GM18907 (cell line): ENCODE measurements at regions not wholly inside any gene's neighbourhood (a gene's known extent, or its start where the extent isn't known, plus 50 kb on each side); places are given as distances from the start of the nearest gene placed in this dataset.

Experiments used
- ATAC-seq: cut with Tn5 transposase; IDR thresholded peaks from one replicate; pipeline ENCODE4 v1.9.1; 2021; ENCODE audit warnings: mild to moderate bottlenecking, moderate library complexity; ENCODE audit not compliant: unreplicated experiment

DNA sequence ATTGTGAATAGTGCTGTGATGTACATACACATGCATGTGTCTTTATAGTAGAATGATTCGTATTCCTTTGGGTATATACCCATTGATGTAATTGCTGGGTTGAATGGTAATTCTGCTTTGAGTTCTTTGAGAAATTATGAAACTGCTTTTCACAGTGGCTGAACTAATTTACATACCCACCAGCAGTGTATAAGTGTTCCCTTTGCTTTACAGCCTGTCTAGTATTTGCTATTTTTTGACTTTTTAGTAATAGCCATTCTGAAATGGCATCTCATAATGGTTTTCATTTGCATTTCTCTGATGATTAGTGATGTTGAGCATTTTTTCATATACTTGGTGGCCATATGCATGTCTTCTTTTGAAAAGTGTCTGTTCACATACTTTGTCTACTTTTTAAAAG is 54.5 kb upstream of the FAM78B start:
- ATAC-seq = peak; percentile 50

DNA sequence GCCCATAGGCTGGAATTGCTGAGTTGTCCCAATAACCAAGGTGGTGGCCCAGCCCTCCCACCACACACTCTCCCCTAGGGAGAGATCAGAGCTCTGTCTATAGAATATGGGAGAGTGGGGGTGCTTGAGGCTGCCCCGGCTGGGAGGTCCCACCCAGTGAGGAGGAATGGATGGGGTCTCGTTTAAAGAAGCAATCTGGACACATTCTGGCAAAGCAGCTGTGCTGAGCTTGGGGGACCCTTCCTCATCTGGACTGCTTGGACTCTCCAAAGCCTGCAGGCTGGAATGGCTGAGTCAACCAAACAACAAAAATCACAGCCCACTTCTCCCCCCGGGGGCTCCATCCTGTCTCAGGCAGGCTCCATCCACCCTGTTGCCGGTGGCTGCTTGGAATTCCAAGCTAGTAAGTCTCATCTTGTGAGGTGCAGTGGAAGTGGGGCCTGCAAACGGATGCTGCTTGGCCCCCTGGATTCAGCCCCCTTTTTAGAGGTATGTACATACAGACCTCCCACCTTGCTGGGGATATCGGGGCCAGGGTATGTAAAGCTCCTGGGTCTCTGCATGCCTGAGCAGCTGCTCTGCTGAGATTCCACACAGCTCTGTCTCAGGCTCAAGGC is 67.1 kb upstream of the FAM78B start:
- no peak for ATAC-seq

DNA sequence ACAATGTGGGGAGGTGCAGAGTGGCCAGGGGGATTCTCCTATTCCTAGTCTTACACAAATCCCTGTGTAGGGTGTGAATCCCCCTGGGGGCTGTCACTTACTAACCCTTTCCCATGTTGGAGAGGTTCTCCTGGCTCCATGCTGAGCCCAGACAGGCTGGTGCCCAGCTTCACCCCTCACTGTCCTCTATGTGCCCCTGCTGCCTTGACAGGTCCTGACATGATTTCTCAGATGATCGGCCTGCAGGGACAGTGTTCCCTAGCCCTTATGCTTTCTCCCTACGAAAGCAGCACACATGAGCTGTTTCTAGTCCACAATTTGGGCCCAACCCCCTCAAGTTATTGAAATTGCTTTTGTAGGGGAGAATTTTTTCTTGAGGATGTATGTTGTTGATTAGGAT is 68.9 kb upstream of the FAM78B start:
- ATAC-seq = no peak

DNA sequence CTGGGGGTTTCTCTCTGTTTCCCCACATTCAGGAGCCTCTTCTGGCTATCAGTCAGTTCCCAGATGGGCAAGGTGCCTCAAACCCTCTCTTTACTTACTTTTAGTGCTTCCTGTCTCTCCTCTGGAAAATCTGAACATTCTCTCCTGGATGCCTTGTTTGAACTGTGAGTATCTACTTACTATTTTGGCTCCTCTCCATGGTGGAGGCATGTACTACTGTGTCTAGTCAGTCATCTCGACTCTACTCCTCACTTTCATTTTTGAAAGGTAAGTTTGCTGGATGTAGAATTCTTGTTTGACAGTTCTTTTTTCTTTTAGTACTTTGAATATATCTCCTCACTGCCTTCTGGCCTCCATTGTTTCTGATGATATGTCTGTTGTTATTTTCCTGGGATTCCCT is 70.9 kb upstream of the FAM78B start:
- no peak for ATAC-seq

DNA sequence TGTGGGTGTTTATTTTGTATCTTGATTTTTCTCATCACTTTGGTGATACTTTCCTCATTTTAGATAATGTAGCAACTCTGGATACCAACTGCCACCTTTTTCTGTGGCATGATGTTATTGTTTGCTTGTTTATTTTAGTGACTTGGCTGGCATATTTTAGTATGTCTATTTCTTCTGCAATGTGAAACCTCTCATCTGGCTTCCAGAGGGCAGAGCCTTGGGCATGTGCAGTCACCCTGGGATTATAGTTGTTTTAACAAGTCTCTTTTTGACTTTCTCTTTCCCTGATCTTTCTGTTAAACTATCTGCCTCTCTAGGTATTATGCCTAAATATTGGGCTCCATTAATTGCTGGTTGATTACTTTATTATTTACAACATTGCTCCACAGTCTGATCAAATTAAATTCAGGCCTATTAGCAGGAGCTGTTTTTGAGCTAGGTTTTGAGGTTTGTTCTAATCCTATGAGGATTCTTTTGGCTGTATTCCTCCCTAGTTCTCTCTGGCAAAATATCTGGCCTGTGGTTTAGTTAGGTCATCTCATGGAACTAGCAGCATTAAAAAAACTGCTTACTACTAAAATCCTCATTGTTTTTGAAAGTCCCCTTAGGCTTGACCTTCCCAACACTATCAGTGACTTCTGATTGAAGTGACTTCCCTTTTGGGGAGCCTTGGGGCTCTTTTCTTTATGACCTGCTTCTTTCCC is 86.4 kb upstream of the FAM78B start:
- no peak for ATAC-seq

DNA sequence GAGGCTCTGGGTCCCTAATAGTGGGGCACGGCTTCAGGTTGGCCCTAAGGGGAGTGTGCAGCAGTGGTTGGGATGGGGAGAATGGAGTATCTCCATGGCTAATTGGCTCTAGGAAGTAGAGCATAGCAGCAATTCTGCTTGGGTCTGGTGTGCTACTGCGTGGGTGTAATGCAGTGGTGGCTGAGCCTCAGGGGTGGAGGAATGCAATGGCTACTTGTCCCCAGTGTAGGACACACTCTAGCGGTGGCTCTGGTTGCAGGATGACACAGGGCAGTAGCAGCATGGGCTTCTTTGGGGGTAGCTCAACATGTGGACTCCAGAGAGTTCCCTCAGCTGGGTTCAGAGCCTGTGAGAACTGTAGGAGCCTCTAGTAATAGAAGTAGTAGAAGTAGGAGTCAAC is 91.2 kb upstream of the FAM78B start:
- no peak for ATAC-seq

DNA sequence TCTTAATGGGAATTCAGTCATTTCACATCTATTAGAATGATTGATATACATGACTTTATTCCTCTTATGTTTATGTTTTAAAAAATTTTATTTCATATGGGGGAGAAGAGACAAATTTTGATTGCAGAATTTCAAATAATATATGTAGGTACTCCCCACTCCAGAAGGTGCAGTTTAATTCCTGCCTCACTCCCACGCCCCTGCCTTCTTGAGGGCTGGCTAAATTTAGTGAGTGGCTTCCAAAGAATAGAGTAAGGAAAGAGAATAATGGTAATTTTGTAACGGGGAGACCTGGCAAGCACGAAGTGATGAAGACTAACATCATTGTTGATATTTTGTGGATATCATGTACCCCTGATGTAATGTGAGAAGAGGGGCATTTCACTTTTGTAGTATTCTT is 94.7 kb upstream of the FAM78B start:
- no peak for ATAC-seq

DNA sequence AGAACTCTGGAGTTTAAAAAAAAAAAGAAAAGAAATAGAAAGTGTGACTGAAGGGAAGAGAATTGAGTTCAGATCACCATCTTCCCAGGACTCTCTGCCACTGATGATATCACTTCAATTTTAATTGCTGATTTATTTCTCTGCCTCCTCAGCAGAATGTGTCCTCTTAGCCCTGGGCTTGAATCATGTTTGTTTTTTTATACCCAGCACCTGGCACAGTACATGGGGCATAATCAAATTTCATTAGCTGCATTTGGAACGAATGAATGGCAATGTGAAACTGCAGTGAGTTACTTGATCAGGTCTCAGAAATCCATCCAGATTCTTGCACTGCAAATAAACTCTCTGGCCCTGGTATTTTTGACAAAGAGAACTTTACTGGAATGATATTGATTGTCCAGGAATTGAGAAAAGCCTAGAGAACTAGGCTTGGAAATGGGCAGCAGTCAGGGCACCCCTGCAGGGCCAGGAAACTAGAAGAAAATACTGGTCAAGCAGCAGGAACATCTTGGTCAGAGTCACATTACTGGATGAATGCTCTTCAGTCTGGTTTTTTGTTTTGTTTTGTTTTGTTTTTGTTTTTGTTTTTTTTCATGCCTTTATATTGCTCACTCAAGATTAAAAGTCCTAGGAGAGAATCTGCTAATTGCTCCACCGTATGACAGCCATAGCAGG is 103.8 kb upstream of the FAM78B start:
- ATAC-seq = no peak

DNA sequence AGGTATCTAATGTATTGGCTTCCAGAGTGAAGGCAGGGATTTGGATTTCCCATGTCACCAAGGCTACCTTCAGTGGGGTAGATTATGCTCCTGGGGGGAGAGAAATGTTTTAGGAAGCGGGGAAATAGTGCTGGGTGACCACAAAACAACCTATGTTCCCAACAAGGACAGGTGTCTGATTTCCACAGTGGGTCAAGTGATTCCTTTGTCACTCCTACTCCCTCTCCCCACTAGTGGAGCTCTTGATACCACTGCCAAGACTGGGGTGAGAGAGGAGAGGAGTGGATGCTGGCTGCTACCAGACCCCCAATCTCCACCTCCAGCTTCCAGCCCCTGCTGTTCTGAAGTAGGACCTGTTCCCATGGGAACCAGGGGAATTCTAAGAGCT is 104.3 kb upstream of the FAM78B start:
- ATAC-seq = no peak

DNA sequence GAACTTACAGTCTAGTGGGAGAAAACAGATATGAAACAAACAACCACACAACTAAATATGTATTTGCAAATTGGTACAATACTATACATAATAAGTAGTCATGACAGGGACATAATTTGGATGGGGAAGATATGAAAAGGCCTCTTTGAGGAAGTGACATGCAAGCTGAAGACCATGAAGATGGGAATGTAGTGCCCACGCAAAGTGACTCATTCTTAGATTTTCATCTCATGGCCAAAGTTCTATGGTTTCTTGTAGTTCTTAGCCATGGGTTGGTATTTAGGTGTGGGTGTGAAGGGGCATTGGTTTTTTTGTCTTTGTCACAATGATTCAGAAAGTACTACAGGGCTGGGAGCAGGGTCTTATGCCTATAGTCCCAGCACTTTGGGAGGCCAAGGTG is 105.4 kb upstream of the FAM78B start:
- ATAC-seq = peak; percentile 80

DNA sequence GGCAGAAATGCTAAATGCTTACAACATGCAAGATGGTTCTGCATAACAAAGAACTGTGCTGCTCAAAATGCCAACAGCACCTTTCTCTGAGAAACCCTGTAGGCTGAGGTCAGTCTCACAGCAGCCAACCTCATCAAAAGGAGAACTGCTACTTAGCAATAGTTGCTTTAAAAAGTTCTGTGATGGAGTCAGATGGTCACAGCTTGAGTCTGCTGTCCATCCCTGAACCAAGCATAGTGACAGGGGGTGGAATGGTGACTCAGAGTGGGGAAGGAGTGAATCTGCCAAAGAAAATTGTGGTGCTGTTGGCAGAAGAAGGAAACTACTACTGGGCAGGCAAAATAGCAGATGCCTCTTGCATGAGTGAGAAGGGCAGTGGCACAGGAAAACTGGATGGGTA is 106.0 kb upstream of the FAM78B start:
- ATAC-seq = no peak

DNA sequence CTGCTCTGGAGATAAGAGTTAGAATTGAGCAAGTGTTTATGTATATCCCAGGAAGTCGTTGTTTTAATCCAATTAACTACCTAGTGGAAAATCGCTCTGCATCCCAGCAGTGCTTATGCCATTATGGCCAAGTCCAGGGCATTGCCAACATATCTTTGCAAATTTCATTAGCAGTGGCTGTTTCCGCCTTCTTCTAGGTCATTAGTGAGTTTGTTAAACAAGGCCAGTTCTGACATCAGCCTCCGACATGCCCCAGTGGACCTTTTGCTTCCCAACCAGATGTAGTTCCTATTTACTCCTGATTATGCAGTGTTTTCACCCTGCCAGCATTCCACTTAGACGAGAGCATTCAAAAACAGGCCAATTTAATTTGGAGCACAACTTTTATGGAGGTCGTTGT is 106.8 kb upstream of the FAM78B start:
- no peak for ATAC-seq

DNA sequence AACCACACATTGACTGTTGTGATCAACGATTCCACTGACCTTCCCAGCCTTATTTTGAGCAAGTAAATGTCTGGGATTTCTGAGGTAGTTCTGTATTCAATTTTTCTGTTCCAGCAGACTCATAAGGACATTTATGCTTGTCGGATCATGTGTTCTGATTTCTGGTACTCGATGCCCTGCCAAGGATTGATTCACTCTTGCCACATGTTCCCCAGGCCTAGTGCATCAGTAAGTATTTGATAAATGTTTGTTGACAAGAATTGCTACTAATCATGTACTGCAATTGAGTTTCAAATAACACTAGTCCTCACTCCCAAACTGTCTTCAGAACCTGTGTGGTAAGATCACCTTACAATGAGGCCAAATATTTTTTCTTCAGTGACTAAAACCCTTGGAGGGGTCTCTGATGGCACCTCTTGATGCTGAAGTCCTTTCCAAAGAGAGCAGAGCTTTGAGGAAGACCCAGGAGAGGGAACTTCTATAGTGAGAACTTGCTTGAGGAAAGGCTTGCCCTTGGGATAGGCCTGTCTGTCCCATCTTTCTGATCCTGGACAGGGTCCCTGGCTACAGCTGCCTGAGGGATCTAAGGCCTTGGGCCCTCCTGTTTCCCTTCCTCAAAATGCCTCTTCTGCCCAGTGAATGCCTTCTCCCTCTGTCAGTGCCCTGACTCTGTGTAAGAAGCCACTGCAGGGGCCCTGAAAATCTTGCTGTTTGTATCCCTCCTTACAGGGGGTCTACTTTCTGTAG is 115.8 kb upstream of the FAM78B start:
- no peak for ATAC-seq

DNA sequence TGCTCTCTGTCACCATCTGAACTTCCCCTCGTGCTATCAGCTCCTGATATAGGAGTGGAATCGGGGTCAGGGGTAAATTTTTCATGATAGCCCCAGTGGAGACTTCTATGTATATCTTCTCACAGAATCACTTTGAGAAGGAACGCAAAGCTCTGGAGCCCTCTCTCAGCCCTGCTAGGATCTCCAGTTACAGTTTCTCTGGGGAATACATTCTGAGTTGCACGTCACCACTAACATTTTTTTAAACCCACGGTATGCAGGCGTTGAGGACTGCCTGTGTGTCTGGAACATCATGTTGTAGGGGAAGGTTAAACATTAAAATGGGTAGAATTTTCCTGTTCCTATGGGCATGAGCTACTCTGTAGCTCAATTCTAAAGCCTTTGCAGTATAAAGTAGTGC is 116.4 kb upstream of the FAM78B start:
- no peak for ATAC-seq

DNA sequence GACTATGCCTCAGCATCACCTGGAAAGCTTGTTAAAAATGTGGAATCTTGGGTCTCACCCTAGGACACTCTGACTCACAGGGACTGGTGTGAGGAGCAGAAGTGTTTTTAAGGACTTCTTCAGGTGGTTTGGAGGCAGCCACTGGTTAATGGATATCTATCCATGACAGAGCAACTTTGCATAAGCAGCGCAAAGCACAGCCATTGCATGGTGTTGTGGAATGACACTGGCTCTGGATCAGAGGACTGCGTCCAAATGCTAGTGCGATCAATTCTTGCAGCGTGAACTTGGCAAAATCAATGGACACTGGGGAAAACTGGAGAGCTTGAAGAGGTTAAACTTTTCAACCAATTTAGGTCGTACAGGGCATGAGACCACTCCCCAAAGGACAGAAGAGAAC is 116.8 kb upstream of the FAM78B start:
- ATAC-seq = no peak

DNA sequence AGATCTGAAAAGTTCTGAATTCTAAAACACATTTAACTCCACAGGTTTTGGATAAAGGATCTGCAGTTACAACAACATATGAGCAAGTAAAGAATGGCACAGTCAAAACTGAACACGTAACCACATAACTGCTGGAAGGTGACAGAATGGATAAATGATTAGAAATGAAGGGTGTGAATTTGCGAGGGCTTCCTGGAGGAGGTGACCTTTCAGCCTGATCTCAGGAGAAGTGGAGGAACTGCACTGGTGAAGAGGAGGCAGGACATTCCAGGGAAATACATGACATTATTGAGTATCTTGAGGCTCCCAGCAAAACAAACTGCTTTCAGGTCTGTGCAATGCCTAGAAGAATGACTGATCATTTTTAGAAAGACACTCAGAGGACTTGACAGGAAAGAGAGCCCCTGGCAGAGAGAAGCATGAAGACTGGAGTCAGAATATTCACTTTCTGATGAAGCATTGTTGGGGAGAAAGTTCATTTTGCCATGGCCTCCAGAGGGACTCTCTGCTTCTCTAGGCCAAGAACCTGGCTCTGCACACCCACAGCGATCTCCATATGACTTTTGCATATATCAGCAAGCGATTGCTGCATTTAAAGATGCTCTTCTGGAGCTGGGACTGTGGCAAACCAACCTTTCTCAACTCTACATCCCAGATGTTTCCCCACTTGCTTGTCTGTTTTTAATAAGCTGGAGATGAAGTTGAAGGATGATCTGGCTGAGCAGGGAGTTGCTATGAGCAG is 122.7 kb upstream of the FAM78B start:
- no peak for ATAC-seq

DNA sequence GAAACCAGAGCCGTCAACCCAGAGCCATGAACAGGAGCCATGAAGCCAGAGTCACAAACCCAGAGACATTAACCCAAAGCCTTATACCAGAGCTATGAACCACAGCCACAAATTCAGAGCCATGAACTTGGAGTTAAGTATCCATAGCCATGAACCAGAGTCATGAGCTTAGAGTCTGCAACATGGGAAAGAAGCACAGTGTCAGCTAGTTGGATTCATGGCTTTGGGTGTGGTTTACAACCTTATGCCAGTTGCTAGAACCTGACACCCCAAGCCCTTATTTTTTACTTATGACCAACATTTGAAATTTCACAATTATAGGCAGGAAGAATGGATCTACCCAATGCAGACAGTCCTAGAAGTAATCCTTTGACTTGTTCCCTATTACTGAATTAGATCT is 128.9 kb upstream of the FAM78B start:
- no peak for ATAC-seq

DNA sequence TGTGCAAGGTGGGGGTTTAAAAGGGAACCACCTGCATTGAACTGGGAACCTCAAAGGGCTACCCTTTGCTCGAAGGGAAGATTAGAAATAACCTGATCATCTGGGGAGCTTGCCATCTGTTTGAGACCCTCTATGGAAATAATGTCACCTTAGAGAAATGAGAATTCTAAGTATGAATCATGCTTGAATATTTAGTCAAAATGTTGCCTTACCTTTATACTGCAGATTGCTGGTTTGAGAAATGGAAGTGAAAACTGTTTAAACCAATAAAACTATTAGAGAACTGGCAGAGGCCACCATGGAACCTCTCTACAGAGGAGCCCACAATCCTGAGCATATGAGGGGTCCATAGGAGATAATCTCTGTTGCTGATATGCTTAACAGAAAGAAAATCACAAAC is 131.2 kb upstream of the FAM78B start:
- ATAC-seq = no peak

DNA sequence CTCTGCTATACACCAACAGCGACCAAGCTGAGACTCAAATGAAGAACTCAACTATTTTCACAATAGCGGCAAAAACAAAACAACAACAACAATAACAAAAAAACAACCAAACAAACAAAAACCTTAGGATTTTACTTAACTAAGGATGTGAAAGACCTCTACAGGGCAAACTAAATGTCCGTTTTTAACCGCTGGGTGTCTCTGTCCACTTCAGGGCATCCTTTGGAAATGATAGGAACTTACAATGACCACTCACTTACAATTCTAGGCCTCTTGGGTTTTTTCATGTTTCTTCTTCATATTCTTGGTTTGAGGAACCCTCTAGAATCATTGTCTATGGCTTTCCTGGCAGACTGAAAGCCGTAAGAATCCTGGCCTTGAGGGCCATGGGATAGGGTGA is 134.0 kb upstream of the FAM78B start:
- ATAC-seq = no peak

DNA sequence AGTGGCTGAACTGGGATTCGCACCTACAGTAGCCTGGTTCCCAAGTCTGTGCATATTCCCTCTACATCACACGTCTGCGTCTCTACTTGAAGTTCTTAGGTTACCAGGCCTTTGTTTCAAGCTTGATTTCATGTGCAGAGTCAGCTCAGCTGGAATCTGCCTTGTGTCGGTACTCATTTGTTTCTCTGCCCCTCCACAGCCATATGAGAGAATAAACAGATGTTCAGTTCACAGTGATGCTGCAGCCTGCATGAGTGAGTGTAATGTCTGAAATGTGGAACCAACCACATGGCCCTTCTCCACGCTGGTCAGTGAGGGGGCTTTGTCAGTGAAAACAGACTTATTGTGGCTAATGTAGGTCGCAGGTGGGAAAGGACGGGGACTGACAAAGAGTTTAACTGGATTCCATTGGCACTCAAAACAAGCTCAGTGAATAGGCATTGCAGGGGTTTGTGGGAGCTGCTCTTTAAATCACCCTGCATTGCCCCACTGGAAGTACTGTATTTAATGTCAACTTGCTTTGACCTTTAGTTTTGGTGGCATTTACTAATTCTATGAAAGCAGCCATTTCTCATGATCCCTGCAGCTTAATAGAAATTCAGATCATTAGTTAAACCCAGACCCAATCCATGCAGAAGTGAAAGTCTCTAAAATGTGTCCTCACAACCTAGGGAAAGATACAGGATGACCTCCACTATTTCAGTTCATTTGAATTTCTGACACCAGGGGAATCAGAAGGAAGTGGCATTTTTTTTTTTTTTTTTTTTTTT is 136.4 kb upstream of the FAM78B start:
- ATAC-seq = no peak
